Esophagus muscularis mucosa (tissue), 4 donors: ENCODE measurements at regions not wholly inside any gene's neighbourhood (a gene's known extent, or its start where the extent isn't known, plus 50 kb on each side); places are given as distances from the start of the nearest gene placed in this dataset.

Source experiments
- DNase-seq: peaks from one replicate; pipeline ENCODE4 v3.0.0-alpha.2; 2017; ENCODE audit errors: extremely low spot score
- H3K27ac ChIP-seq, 4 donors: fragments of 200-600 bp; sonication (generic); replicated peaks in 1 of 4; 1 replicate in 3 of 4; 2 replicates in 1 of 4; pipeline ENCODE4 v1.5.1; 2016 to 2019; ENCODE audit warnings: mild to moderate bottlenecking in 1 of 4
- H3K27me3 ChIP-seq, 4 donors: fragments of 200-600 bp; sonication (generic); one replicate each; pipeline versions ENCODE4 v1.5.1 to v1.6.0; 2016 to 2019
- H3K36me3 ChIP-seq, 4 donors: fragments of 200-600 bp; sonication (generic); one replicate each; pipeline ENCODE4 v1.5.1; 2016 to 2019
- H3K4me1 ChIP-seq, 4 donors: fragments of 200-600 bp; sonication (generic); one replicate each; pipeline ENCODE4 v1.5.1; 2016 to 2019
- H3K4me3 ChIP-seq, 4 donors: fragments of 200-600 bp; sonication (generic); 1 replicate in 2 of 4; 2 replicates in 2 of 4; pipeline ENCODE4 v1.5.1; 2016 to 2019; ENCODE audit warnings: mild to moderate bottlenecking in 4 of 4, moderate library complexity in 1 of 4
- H3K9me3 ChIP-seq, 4 donors: fragments of 200-600 bp; sonication (generic); 1 replicate in 3 of 4; 2 replicates in 1 of 4; pipeline ENCODE4 v1.5.1; 2016 to 2019
- EP300 ChIP-seq: sonication (generic); formaldehyde crosslinking; IDR thresholded peaks from one replicate; pipeline ENCODE4 v1.6.1; 2017; ENCODE audit warnings: antibody characterized with exemption
- POLR2A ChIP-seq: fragments of 450-650 bp; IDR thresholded peaks from one replicate; pipeline ENCODE4 v1.6.1; 2017; ENCODE audit warnings: antibody characterized with exemption, moderate library complexity, mild to moderate bottlenecking, low read depth
- POLR2AphosphoS5 ChIP-seq, 2 donors: sonication (generic); formaldehyde crosslinking; IDR thresholded peaks; one replicate each; pipeline ENCODE4 v1.6.1; 2017; ENCODE audit warnings: antibody characterized with exemption in 2 of 2
- WGBS: methylation state at CpG from one replicate; pipeline ENCODE4 v1.1.5; 2018; 5-methylcytosine and 5-hydroxymethylcytosine counted together
- intact Hi-C: fragments of 100-400 bp; cut with DNase I; formaldehyde crosslinking; loops from one replicate; pipeline ENCODE4 v1.15.1; 2023
- TF ChIP-seq, protein P1 (sequence below), 3 experiments: fragments of 200-600 bp in 2 of 3; fragments of 450-650 bp in 1 of 3; sonication (generic) in 2 of 3; IDR thresholded peaks; one replicate each; pipeline ENCODE4 v1.5.1; 2017 to 2019; ENCODE audit warnings: antibody characterized with exemption in 3 of 3, mild to moderate bottlenecking in 2 of 3, moderate library complexity in 1 of 3

GRCh38 chr1:68780919-68781318, 284.0 kb upstream of the DEPDC1 start:
- H3K36me3 ChIP-seq: no peaks in the 10 kb centered on the region
- TF ChIP-seq EP300 (no peak), POLR2AphosphoS5 (IDR thresholded peaks at IDR 0.05) (no peak), POLR2A (no peak)
- TF ChIP-seq, protein P1, sequence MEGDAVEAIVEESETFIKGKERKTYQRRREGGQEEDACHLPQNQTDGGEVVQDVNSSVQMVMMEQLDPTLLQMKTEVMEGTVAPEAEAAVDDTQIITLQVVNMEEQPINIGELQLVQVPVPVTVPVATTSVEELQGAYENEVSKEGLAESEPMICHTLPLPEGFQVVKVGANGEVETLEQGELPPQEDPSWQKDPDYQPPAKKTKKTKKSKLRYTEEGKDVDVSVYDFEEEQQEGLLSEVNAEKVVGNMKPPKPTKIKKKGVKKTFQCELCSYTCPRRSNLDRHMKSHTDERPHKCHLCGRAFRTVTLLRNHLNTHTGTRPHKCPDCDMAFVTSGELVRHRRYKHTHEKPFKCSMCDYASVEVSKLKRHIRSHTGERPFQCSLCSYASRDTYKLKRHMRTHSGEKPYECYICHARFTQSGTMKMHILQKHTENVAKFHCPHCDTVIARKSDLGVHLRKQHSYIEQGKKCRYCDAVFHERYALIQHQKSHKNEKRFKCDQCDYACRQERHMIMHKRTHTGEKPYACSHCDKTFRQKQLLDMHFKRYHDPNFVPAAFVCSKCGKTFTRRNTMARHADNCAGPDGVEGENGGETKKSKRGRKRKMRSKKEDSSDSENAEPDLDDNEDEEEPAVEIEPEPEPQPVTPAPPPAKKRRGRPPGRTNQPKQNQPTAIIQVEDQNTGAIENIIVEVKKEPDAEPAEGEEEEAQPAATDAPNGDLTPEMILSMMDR (IDR thresholded peaks at IDR 0.05): no peak
- 85% methylated on average over 5 of the region's 5 CpGs for WGBS
- H3K4me3 ChIP-seq: no peak overlapping the region
- intact Hi-C loops: no loop called here
- no peaks in the 10 kb centered on the region for H3K4me1 ChIP-seq
- H3K9me3 ChIP-seq: peaks cover 0 to 7% (median 2%) of the 10 kb centered on the region in 4 donors
- H3K27me3 ChIP-seq: no peaks in the 10 kb centered on the region
- no peak for DNase-seq
- H3K27ac ChIP-seq: no peak overlapping the region

DNA sequence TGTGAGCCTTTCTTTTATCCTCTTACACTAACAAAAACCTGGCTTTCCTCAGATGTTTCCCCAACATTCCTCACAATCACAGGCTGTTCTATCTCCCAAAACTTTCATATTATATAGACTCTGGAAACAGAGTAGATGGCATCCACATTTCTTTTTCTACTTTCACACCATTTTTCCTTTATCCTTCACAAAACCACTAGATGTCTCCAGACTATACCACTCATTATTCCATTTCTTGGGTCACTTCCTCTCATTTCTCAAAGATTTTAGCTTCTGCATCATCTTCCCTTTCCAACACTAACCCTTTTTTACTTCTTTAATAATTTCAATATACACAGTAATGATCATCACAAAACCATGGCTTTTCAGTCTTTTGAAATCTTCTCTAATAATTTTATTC, 286.0 kb upstream of the DEPDC1 start:
- TF ChIP-seq EP300: no peak
- TF ChIP-seq POLR2A: no peak
- TF ChIP-seq, protein P1 (IDR thresholded peaks at IDR 0.05): no peak
- TF ChIP-seq POLR2AphosphoS5 (IDR thresholded peaks at IDR 0.05): no peak
- no peak overlapping the region for H3K27ac ChIP-seq
- H3K4me3 ChIP-seq: no peak overlapping the region
- no peaks in the 10 kb centered on the region for H3K36me3 ChIP-seq
- no peak for DNase-seq
- intact Hi-C loops: no loop called here
- no peaks in the 10 kb centered on the region for H3K4me1 ChIP-seq
- peaks cover 0 to 7% (median 2%) of the 10 kb centered on the region in 4 donors for H3K9me3 ChIP-seq
- no peaks in the 10 kb centered on the region for H3K27me3 ChIP-seq

- H3K27ac ChIP-seq: no peak overlapping the region
- intact Hi-C loops: no loop called here
- H3K27me3 ChIP-seq: no peaks in the 10 kb centered on the region
- H3K36me3 ChIP-seq: no peaks in the 10 kb centered on the region
- TF ChIP-seq POLR2AphosphoS5 (IDR thresholded peaks at IDR 0.05) (no peak), EP300 (no peak), POLR2A (no peak)
- TF ChIP-seq, protein P1 (IDR thresholded peaks at IDR 0.05): no peak
- WGBS: 45% methylated on average over 2 of the region's 2 CpGs
- no peak overlapping the region for H3K4me3 ChIP-seq
- H3K9me3 ChIP-seq: peaks cover 0 to 4% (median 2%) of the 10 kb centered on the region in 4 donors
- no peak for DNase-seq
- no peaks in the 10 kb centered on the region for H3K4me1 ChIP-seq
Observed at GRCh38 chr1:68785328-68785727, 288.4 kb upstream of the DEPDC1 start.

- Histone ChIP-seq H3K9me3 (no peaks in the 10 kb centered on the region), H3K27ac (no peak overlapping the region), H3K4me1 (no peaks in the 10 kb centered on the region), H3K36me3 (no peaks in the 10 kb centered on the region), H3K4me3 (no peak overlapping the region), H3K27me3 (no peaks in the 10 kb centered on the region)
- TF ChIP-seq, protein P1 (IDR thresholded peaks at IDR 0.05): no peak
- TF ChIP-seq EP300 (no peak), POLR2A (no peak), POLR2AphosphoS5 (IDR thresholded peaks at IDR 0.05) (no peak)
- no peak for DNase-seq
- WGBS: 80% methylated on average over 1 of the region's 1 CpG
- intact Hi-C loops: no loop called here
Observed at GRCh38 chr1:68788762-68789161, 291.9 kb upstream of the DEPDC1 start.

DNA sequence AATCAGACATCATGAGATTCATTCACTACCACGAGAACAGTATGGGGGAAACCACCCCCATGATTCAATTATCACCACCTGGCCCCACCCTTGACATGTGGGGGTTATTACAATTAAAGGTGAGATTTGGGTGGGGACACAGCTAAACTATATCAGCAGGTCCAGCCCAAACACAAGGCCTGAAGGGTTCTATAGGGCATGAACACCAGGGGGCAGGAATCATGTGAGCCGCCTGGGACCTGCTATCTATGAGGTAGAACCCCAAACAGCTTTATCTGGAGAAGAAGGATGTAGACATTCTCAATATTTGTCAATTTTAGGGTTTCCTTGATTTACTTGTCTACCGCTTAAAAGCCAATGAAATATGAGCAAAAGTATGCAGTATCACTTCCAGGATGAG, 294.9 kb upstream of the DEPDC1 start:
- no peaks in the 10 kb centered on the region for H3K36me3 ChIP-seq
- whole genome bisulfite sequencing: 97% methylated on average over 3 of the region's 3 CpGs
- no peaks in the 10 kb centered on the region for H3K9me3 ChIP-seq
- no peaks in the 10 kb centered on the region for H3K4me1 ChIP-seq
- no peak overlapping the region for H3K4me3 ChIP-seq
- no peak for DNase-seq
- intact Hi-C loops: no loop called here
- TF ChIP-seq, protein P1 (IDR thresholded peaks at IDR 0.05): no peak
- TF ChIP-seq POLR2AphosphoS5 (IDR thresholded peaks at IDR 0.05): no peak
- TF ChIP-seq EP300: no peak
- no peak for TF ChIP-seq POLR2A
- no peaks in the 10 kb centered on the region for H3K27me3 ChIP-seq
- H3K27ac ChIP-seq: no peak overlapping the region
